Caco-2 (cell line): ENCODE measurements at regions not wholly inside any gene's neighbourhood (a gene's known extent, or its start where the extent isn't known, plus 50 kb on each side); places are given as distances from the start of the nearest gene placed in this dataset.

ENCODE experiments used
- BruUV-seq: library from RNA; stranded (reverse); fragments of 400-500 nt; replicated peaks from 2 replicates; lab custom pipeline; 2021; lab: Mats Ljungman, UMichigan
- CTCF ChIA-PET: fragments of 300-600 bp; sonication (Branson Sonifier 250); formaldehyde crosslinking; loops from one replicate; lab custom pipeline; 2022; ENCODE audit warnings: antibody characterized with exemption; lab: Charles Lee
- POLR2A ChIA-PET: fragments of 300-600 bp; sonication (Branson Sonifier 250); formaldehyde crosslinking; loops from one replicate; lab custom pipeline; 2022; ENCODE audit warnings: antibody characterized with exemption; lab: Charles Lee
- DNase-seq, 2 experiments: peaks; one replicate each; pipeline versions ENCODE4 v3.0.0 to v3.0.0-alpha.2; 2020 to 2022
- H3K27me3 ChIP-seq: replicated peaks from 2 replicates; pipeline ENCODE4 v1.6.0; 2011; ENCODE audit warnings: low read length; ENCODE audit not compliant: control insufficient read depth, insufficient read depth
- H3K36me3 ChIP-seq: 2 replicates; pipeline ENCODE4 v1.5.1; 2011; ENCODE audit warnings: low read length; ENCODE audit not compliant: control insufficient read depth, insufficient read depth
- H3K4me1 ChIP-seq: fragments of 250-450 bp; sonication (Bioruptor Pico); 2 replicates; pipeline ENCODE4 v1.5.1; 2020; ENCODE audit warnings: mild to moderate bottlenecking
- H3K4me3 ChIP-seq: 2 replicates; pipeline ENCODE4 v1.5.1; 2011; ENCODE audit warnings: low read depth, mild to moderate bottlenecking, control low read depth, low read length
- H3K9me3 ChIP-seq: fragments of 250-450 bp; sonication (Bioruptor Pico); 2 replicates; pipeline ENCODE4 v1.5.1; 2020; ENCODE audit warnings: mild to moderate bottlenecking, moderate library complexity
- H3K27ac Mint-ChIP-seq: one replicate; pipeline ENCODE4 v1.8.0; 2022; ENCODE audit warnings: mixed read lengths; ENCODE audit not compliant: unreplicated experiment
- H3K27me3 Mint-ChIP-seq: one replicate; pipeline ENCODE4 v1.8.0; 2022; ENCODE audit warnings: mixed read lengths; ENCODE audit not compliant: insufficient read depth, unreplicated experiment
- H3K36me3 Mint-ChIP-seq: one replicate; pipeline ENCODE4 v1.8.0; 2022; ENCODE audit warnings: mild to moderate bottlenecking, mixed read lengths; ENCODE audit not compliant: insufficient read depth, unreplicated experiment
- H3K4me1 Mint-ChIP-seq: one replicate; pipeline ENCODE4 v1.8.0; 2022; ENCODE audit warnings: low read depth, mixed read lengths; ENCODE audit not compliant: unreplicated experiment
- H3K4me3 Mint-ChIP-seq: one replicate; pipeline ENCODE4 v1.8.0; 2022; ENCODE audit warnings: mild to moderate bottlenecking, moderate library complexity, mixed read lengths; ENCODE audit not compliant: unreplicated experiment
- H3K9me3 Mint-ChIP-seq: one replicate; pipeline ENCODE4 v1.8.0; 2022; ENCODE audit warnings: mixed read lengths; ENCODE audit not compliant: unreplicated experiment
- CTCF ChIP-seq, 2 experiments: fragments of 200-600 bp in 1 of 2; IDR thresholded peaks; 1 replicate in 1 of 2; 2 replicates in 1 of 2; pipeline versions ENCODE4 v1.5.1 to v1.8.0; 2011 to 2022; ENCODE audit warnings: antibody characterized with exemption in 1 of 2, control low read depth in 1 of 2, inconsistent platforms in 1 of 2, low read depth in 1 of 2, low read length in 1 of 2, mild to moderate bottlenecking in 1 of 2, moderate library complexity in 1 of 2; ENCODE audit not compliant: insufficient read depth in 1 of 2, severe bottlenecking in 1 of 2, unreplicated experiment in 1 of 2
- intact Hi-C: fragments of 100-400 bp; cut with micrococcal nuclease; formaldehyde crosslinking; loops from one replicate; pipeline ENCODE4 v1.10.0; 2022; ENCODE audit not compliant: unreplicated experiment

- no peaks in the 10 kb centered on the region for H3K4me1 Mint-ChIP-seq
- no peaks in the 10 kb centered on the region for H3K9me3 Mint-ChIP-seq
- Histone ChIP-seq H3K9me3 (no peaks in the 10 kb centered on the region), H3K27me3 (no peaks in the 10 kb centered on the region; the same call in 1 of the 2 replicates), H3K4me1 (no peaks in the 10 kb centered on the region), H3K4me3 (no peak overlapping the region), H3K36me3 (no peaks in the 10 kb centered on the region)
- H3K27me3 Mint-ChIP-seq, result peaks cover 21% of the 10 kb centered on the region
- H3K36me3 Mint-ChIP-seq, result no peaks in the 10 kb centered on the region
- CTCF ChIA-PET, result no interaction called here
- no peak for TF ChIP-seq CTCF (IDR thresholded peaks at IDR 0.05; ENCODE audit: insufficient read depth in 1 of 2, low read depth in 1 of 2, low read length in 1 of 2, severe bottlenecking in 1 of 2, unreplicated experiment in 1 of 2)
- no peak overlapping the region for H3K27ac Mint-ChIP-seq
- no TSS peak for BruUV-seq
- H3K4me3 Mint-ChIP-seq, result no peak overlapping the region
- intact Hi-C loops, result no loop called here
- no peak for DNase-seq
- POLR2A ChIA-PET, result no interaction called here
Observed at GRCh38 chr10:62585211-62585775, 211.1 kb downstream of the ZNF365 start.

- H3K4me1 Mint-ChIP-seq, result no peaks in the 10 kb centered on the region
- intact Hi-C loops, result no loop called here
- no peak for TF ChIP-seq CTCF (IDR thresholded peaks at IDR 0.05; ENCODE audit: insufficient read depth in 1 of 2, low read depth in 1 of 2, low read length in 1 of 2, severe bottlenecking in 1 of 2, unreplicated experiment in 1 of 2)
- ChIA-PET POLR2A (no interaction called here), CTCF (no interaction called here)
- H3K4me3 ChIP-seq, result no peak overlapping the region
- H3K9me3 Mint-ChIP-seq, result no peaks in the 10 kb centered on the region
- no peaks in the 10 kb centered on the region; the same call in 1 of the 2 replicates for H3K27me3 ChIP-seq
- no peaks in the 10 kb centered on the region for H3K9me3 ChIP-seq
- H3K27ac Mint-ChIP-seq, result no peak overlapping the region
- H3K36me3 Mint-ChIP-seq, result no peaks in the 10 kb centered on the region
- no TSS peak for BruUV-seq
- no peak for DNase-seq
- no peaks in the 10 kb centered on the region for H3K36me3 ChIP-seq
- H3K4me1 ChIP-seq, result no peaks in the 10 kb centered on the region
- no peak overlapping the region for H3K4me3 Mint-ChIP-seq
- H3K27me3 Mint-ChIP-seq, result peaks cover 20% of the 10 kb centered on the region
Observed at GRCh38 chr10:62587011-62587410, 212.8 kb downstream of the ZNF365 start.

- POLR2A ChIA-PET, result no interaction called here
- CTCF ChIA-PET, result no interaction called here
- H3K4me1 Mint-ChIP-seq, result no peaks in the 10 kb centered on the region
Observed at GRCh38 chr10:62588116-62588515, 213.9 kb downstream of the ZNF365 start.

More at GRCh38 chr10:62588116-62588515, 213.9 kb downstream of the ZNF365 start:
- no peak for DNase-seq
- no peak overlapping the region for H3K4me3 ChIP-seq
- intact Hi-C loops, result no loop called here
- no TSS peak for BruUV-seq
- peaks cover 16% of the 10 kb centered on the region for H3K27me3 Mint-ChIP-seq
- H3K27ac Mint-ChIP-seq, result no peak overlapping the region
- H3K4me3 Mint-ChIP-seq, result no peak overlapping the region
- H3K4me1 ChIP-seq, result no peaks in the 10 kb centered on the region
- no peaks in the 10 kb centered on the region; the same call in 1 of the 2 replicates for H3K27me3 ChIP-seq
- no peaks in the 10 kb centered on the region for H3K36me3 Mint-ChIP-seq
- no peaks in the 10 kb centered on the region for H3K36me3 ChIP-seq
- no peaks in the 10 kb centered on the region for H3K9me3 ChIP-seq
- no peak for TF ChIP-seq CTCF (IDR thresholded peaks at IDR 0.05; ENCODE audit: insufficient read depth in 1 of 2, low read depth in 1 of 2, low read length in 1 of 2, severe bottlenecking in 1 of 2, unreplicated experiment in 1 of 2)
- no peaks in the 10 kb centered on the region for H3K9me3 Mint-ChIP-seq
